Ovary (tissue), 7 donors: ENCODE measurements at regions not wholly inside any gene's neighbourhood (a gene's known extent, or its start where the extent isn't known, plus 50 kb on each side); places are given as distances from the start of the nearest gene placed in this dataset.

Source experiments
- DNase-seq, 5 donors: peaks; one replicate each; pipeline ENCODE4 v3.0.0-alpha.2; 2019 to 2020
- H3K27ac ChIP-seq, 2 donors: fragments of 200-600 bp; one replicate each; pipeline versions ENCODE4 v1.5.1 to v1.8.0; 2019 to 2022
- H3K27me3 ChIP-seq: fragments of 200-600 bp; one replicate; pipeline ENCODE4 v1.8.0; 2022
- H3K36me3 ChIP-seq: fragments of 200-600 bp; sonication (generic); one replicate; pipeline ENCODE4 v1.5.1; 2019
- H3K4me1 ChIP-seq: one replicate; pipeline ENCODE4 v1.8.1; 2013; ENCODE audit warnings: mild to moderate bottlenecking, moderate library complexity; ENCODE audit not compliant: insufficient read depth
- H3K4me3 ChIP-seq: fragments of 200-600 bp; sonication (generic); one replicate; pipeline ENCODE4 v1.5.1; 2017
- H3K9me3 ChIP-seq, 2 donors: fragments of 200-600 bp in 1 of 2; sonication (generic) in 1 of 2; one replicate each; pipeline versions ENCODE4 v1.5.1 to v1.8.1; 2013 to 2019; ENCODE audit warnings: mild to moderate bottlenecking in 1 of 2, moderate library complexity in 1 of 2
- CTCF ChIP-seq, 3 donors: fragments of 450-650 bp in 2 of 3; fragments of 200-600 bp in 1 of 3; IDR thresholded peaks; one replicate each; pipeline versions ENCODE4 v1.5.1 to v1.8.0; 2016 to 2022; ENCODE audit warnings: antibody characterized with exemption in 3 of 3, mild to moderate bottlenecking in 1 of 3
- EP300 ChIP-seq: sonication (generic); formaldehyde crosslinking; IDR thresholded peaks from one replicate; pipeline ENCODE4 v1.6.1; 2017; ENCODE audit warnings: antibody characterized with exemption
- POLR2A ChIP-seq: fragments of 450-650 bp; IDR thresholded peaks from one replicate; pipeline ENCODE4 v1.6.1; 2017; ENCODE audit warnings: antibody characterized with exemption, mild to moderate bottlenecking, moderate library complexity
- WGBS, 3 donors: extraction: QIAGEN DNeasy Blood & Tissue Kit in 1 of 3; methylation state at CpG; one replicate each; pipeline versions ENCODE4 v1.1.5 to v1.1.7; 2013 to 2017; 5-methylcytosine and 5-hydroxymethylcytosine counted together
- intact Hi-C, 4 donors: fragments of 100-400 bp; cut with DNase I; formaldehyde crosslinking; loops; one replicate each; pipeline versions ENCODE4 v1.11.0 to v1.15.1; 2022 to 2023
- donor health status: DM: no; HTN: no; CAD: no; lungs with moderate emphysema.
- donor health status: DM: no; HTN: no; CAD: no.
- donor health status: Bipolar disorder and iron deficiency.
- donor health status: DM: no; HTN: no; CAD: no.
- donor health status: DM: yes; HTN: yes; CAD: no.

GRCh38 chr4:96972920-96973319 lies 1133.0 kb downstream of the PDHA2 start:
- intact Hi-C loops: no loop called here
- H3K9me3 ChIP-seq: no peaks in the 10 kb centered on the region
- H3K4me1 ChIP-seq: no peaks in the 10 kb centered on the region
- no peak overlapping the region for H3K27ac ChIP-seq
- H3K4me3 ChIP-seq: no peak overlapping the region
- TF ChIP-seq EP300: no peak
- TF ChIP-seq CTCF (IDR thresholded peaks at IDR 0.05): no peak
- TF ChIP-seq POLR2A: no peak
- 85 to 89% (median 85%) methylated on average over 4 of the region's 4 CpGs for WGBS, 3 donors
- H3K27me3 ChIP-seq: no peaks in the 10 kb centered on the region
- DNase-seq: no peak
- no peaks in the 10 kb centered on the region for H3K36me3 ChIP-seq

- DNase-seq: no peak
- no peaks in the 10 kb centered on the region for H3K36me3 ChIP-seq
- intact Hi-C loops: no loop called here
- TF ChIP-seq EP300 (no peak), POLR2A (no peak), CTCF (IDR thresholded peaks at IDR 0.05) (no peak)
- WGBS, 3 donors: 42 to 55% (median 50%) methylated on average over 2 of the region's 2 CpGs
- H3K9me3 ChIP-seq: no peaks in the 10 kb centered on the region
- no peak overlapping the region for H3K4me3 ChIP-seq
- H3K27me3 ChIP-seq: no peaks in the 10 kb centered on the region
- no peaks in the 10 kb centered on the region for H3K4me1 ChIP-seq
- no peak overlapping the region for H3K27ac ChIP-seq
Observed at GRCh38 chr4:96974295-96974694, 1134.4 kb downstream of the PDHA2 start.

- no peaks in the 10 kb centered on the region for H3K4me1 ChIP-seq
- no peaks in the 10 kb centered on the region for H3K27me3 ChIP-seq
- H3K27ac ChIP-seq: no peak overlapping the region
- intact Hi-C loops: no loop called here
- no peaks in the 10 kb centered on the region for H3K36me3 ChIP-seq
- WGBS, 3 donors: 3 to 25% (median 3%) methylated on average over 1 of the region's 1 CpG
- H3K9me3 ChIP-seq: no peaks in the 10 kb centered on the region
- no peak overlapping the region for H3K4me3 ChIP-seq
- TF ChIP-seq CTCF (IDR thresholded peaks at IDR 0.05): no peak
- no peak for TF ChIP-seq EP300
- TF ChIP-seq POLR2A: no peak
- DNase-seq: no peak
Observed at GRCh38 chr4:96983830-96984229, 1143.9 kb downstream of the PDHA2 start.

- intact Hi-C loops: no loop called here
- no peak for TF ChIP-seq CTCF (IDR thresholded peaks at IDR 0.05)
- no peak for TF ChIP-seq EP300
- TF ChIP-seq POLR2A: no peak
- Histone ChIP-seq H3K4me3 (no peak overlapping the region), H3K27ac (no peak overlapping the region), H3K36me3 (no peaks in the 10 kb centered on the region), H3K27me3 (no peaks in the 10 kb centered on the region), H3K9me3 (no peaks in the 10 kb centered on the region), H3K4me1 (no peaks in the 10 kb centered on the region)
- no peak for DNase-seq
- WGBS, 3 donors: 82 to 83% (median 83%) methylated on average over 1 of the region's 1 CpG
Observed at GRCh38 chr4:96986816-96987215, 1146.9 kb downstream of the PDHA2 start.

- Histone ChIP-seq H3K4me1 (no peaks in the 10 kb centered on the region), H3K27me3 (no peaks in the 10 kb centered on the region), H3K4me3 (no peak overlapping the region), H3K27ac (no peak overlapping the region), H3K9me3 (no peaks in the 10 kb centered on the region), H3K36me3 (no peaks in the 10 kb centered on the region)
- WGBS, 3 donors: 88 to 97% (median 94%) methylated on average over 1 of the region's 1 CpG
- no peak for DNase-seq
- intact Hi-C loops: no loop called here
- no peak for TF ChIP-seq POLR2A
- TF ChIP-seq CTCF (IDR thresholded peaks at IDR 0.05): no peak
- TF ChIP-seq EP300: no peak
Observed at GRCh38 chr4:96991083-96991482, 1151.2 kb downstream of the PDHA2 start.
